ENCODE measurements at regions not wholly inside any gene's neighbourhood (a gene's known extent, or its start where the extent isn't known, plus 50 kb on each side); places are given as distances from the start of the nearest gene placed in this dataset.
"Not testable (repeated sequence)": the region's sequence is repeated elsewhere in the genome, so short reads cannot be mapped to it uniquely, and the experiment has no call there.

DNA sequence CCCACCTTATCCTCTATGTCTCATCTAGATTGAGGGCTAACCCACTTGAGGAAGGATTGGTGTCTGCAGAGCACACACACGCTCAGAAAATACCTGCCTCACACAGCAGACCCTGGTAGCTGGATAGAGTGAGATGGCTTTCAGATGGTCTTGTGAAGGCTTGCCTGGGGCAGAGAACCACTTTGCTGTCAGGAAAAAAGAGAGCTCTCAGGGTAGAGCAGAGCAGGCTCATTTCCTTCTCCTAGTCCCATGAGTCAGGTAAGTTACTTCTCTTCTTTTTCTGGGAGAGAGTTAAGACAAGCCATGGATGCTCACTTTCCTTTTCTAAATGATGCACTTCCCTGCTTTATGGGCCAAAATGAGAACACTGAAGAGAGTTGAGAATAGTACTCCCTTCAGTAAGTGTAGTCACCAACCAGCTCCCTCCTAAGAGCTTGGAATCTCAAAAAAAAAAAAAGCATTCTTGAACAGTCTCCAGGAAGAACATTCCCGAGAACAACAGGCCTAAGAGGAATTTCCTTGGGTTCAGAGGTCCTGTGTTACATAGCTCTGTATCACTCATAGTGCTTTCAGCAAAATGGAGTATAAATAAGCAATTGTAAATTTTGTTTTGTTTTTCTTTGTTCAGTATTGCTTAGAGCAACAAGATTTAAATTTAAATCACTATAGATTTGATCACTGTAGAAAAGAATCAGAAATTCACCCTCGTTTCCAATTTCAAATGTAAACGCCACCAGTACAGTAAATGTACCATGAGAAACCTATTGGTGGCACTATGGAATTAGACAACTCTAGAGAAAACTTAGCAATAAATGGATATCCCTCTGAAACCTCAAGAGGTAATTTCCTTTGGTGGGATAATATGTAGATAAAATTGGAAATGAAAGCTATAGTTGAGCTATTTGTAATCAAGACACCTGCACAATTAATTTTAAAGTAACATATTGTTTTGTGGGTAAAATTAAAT lies 530.3 kb downstream of the RFPL4B start:
- DNase-seq (ENCODE audit: low read depth in 2 of 2) = no peak

DNA sequence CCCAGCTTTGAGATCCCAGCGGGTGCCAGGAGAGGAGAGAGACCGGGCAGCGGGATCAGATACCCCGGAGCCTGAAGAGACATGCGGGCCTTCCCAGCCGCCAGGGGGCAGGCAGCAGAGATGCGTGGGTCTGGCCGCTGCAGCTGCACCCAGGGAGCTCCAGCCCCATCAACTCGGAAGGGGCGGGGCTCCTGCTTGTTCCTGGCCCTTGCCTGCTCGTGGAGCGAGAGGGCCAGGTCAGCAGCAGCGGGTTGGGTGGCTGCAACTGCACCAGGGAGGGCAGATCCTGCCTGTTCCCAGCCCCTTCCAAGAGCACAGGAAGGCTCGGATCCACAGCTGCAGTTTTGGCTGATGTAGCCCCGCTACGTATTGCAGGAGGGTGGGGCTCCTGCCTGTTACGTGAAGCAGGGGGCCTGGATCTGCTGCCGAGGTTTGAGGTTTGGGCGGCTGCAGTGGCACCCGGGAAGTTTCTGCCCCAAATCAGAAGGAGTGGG lies 532.8 kb downstream of the RFPL4B start:
- no peak for DNase-seq (ENCODE audit: low read depth in 2 of 2)

DNA sequence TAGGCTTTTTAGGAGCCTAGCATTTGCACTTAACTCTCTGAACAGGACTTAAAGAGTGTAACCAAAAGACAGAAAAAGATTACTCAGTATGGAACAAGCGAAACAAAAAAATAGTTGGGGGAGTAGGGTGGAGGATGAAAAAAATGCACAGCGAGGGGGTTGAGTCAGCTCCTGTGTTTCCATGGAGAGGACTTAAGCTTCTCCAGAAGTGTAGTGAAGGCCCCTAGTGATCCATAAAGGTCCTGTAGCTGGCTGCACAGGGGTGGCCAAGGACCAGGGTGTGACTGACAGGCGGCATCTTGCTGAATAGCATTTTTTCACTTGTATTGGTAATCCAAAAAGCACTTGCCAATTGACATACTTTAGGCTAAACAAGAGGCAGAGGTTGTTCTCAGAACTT lies 533.9 kb downstream of the RFPL4B start:
- no peak for DNase-seq (ENCODE audit: low read depth in 2 of 2)

DNA sequence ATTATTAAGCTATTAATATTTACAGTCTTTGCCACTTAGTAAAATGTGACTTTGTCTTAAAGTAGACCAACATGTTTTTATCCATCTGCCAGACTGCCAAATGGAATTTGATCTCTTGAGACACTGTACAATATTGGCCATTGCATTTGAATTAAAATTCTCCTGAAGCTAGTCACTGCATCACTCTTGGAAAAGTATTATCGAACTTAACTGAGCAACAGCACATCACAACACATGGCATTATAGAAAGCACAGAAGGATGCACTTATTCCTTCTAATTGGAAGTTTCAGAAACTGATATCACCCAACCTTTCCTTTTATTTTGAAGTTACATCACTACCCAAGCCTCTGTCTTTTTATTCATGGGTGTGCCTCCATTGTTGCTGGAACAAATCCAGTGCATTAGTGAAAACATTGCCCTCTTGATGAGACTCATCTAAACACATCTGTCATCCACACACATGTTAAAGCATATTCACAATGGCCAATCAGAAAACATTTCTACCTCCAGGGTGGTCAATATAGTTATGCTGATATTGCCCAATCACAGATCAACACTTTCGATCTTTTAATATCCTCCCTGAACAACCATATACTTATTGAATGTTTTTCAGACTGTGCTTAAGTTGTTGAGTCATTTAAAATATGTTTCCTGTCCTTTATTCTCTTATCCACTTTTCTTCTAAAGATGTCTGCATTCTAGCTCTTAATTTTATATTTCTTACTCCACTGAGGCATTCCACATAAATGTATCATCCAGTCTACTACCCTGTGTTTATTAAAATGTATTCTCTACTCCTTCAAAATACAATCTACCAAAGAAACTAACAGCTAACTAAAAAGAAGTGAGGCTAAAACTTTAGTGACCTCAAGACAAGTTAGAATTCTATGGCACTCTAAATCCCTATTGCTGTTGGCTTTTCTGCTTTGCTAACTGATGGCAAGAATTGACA lies 535.0 kb downstream of the RFPL4B start:
- DNase-seq (ENCODE audit: low read depth in 2 of 2) = no peak

DNA sequence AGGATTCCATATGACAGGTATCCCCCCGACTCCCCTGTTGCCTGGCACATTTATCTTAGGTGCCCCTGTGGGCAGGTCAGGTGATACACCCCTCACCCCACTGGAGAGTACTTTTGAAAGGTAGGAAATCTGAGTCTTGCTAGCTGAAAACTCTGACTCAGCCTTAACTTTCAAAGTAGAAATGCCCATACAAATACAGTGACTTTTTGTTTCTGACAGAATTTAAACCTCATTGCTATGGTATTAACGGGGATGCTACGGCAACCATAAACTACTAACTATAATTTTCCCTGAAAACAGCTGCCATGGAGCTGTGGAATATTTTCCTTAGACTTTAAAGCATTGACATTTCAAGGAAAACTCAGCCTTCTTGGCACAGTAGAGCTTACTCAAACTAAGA lies 536.0 kb downstream of the RFPL4B start:
- no peak for DNase-seq (ENCODE audit: low read depth in 2 of 2)

DNA sequence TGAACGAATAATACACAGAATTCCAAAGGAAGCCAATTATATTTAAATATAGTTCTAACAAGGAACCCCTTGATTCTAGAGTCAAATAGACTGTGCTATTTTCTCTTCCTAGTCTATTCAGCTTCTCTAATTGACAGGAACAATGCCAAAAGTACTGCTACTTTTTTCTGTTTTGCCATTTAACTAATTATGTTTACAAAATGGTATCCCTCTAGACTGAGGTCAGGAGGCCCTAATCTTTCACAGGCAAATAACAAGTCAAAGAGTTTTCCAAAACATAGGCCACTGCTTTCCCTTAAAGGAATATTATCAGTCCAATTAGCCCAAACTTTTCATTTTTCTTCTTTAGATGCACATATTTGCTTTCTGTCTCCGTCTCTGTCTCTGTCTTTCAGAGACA lies 539.3 kb downstream of the RFPL4B start:
- DNase-seq (ENCODE audit: low read depth in 2 of 2) = no peak

DNA sequence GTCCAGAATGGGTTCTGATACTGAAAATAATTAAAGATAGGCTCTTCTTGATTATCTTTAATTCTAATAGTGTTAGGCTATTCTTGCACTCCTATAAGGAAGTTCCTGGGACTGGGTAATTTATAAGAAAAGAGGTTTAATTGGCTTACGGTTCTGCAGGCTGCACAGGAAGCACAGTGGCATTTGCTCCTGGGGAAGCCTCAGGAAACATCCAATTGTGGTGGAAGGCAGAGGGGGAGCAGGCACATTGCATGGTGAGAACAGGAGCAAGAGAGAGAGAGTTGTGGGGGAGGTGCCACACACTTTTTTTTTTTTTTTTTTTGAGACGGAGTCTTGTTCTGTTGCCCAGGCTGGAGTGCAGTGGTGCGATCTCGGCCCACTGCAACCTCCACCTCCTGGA lies 540.3 kb downstream of the RFPL4B start:
- DNase-seq (ENCODE audit: low read depth in 2 of 2) = not testable (repeated sequence)

DNA sequence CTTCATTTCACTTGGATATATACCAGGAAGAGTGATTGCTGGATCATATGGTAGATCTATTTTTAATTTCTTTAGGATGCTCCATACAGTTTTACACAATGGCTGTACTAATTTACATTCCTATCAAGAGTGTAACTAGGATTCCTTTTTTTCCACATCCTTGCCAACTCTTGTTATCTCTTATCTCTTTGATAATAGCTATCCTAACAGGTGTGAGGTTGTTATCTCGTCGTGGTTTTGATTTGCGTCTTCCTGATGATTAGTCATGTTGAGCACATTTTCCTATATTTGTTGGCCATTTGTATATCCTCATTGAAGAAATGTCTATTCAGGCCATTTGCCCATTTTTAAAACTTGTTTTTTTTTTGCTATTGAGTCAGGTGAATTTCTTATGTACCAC lies 552.4 kb downstream of the RFPL4B start:
- no peak for DNase-seq (ENCODE audit: low read depth in 2 of 2)

DNA sequence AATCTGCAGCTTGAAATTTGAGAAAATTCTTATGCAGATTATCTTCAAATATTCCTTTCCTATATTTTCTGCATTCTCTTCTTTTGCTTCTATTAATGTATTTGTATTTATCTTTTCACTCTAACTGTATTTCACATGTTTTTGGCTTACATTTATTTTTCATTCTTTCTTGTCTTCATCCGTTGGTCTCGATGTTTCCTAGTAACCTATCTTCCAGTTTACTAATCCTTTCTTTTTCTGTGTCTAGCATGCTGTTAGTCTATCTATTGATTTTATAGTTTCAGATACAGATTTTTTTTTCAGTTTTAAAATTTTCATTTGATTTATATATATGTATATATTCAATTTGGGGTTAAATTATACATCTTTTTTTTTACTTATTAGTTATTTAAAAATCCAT lies 556.2 kb downstream of the RFPL4B start:
- no peak for DNase-seq (ENCODE audit: low read depth in 2 of 2)

DNA sequence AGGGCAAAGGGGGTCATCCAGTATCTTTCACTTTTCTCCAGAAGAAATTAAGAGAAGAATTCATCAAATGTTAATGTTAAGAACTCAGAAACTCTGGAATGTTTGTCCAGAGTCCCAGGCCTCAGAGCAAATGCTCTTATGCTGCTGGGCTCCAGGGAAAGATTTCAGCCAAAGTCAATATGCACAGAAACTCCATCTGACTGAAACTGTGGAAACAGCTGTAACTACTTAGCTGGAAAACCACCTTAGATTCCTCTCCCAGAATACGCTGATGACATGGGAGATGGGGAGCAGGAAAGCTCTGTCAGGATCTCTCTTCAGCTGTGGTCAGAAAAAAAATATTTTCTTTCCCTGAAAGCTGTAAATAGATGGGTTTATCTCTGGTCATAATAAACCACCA lies 559.6 kb downstream of the RFPL4B start:
- no peak for DNase-seq (ENCODE audit: low read depth in 2 of 2)

DNA sequence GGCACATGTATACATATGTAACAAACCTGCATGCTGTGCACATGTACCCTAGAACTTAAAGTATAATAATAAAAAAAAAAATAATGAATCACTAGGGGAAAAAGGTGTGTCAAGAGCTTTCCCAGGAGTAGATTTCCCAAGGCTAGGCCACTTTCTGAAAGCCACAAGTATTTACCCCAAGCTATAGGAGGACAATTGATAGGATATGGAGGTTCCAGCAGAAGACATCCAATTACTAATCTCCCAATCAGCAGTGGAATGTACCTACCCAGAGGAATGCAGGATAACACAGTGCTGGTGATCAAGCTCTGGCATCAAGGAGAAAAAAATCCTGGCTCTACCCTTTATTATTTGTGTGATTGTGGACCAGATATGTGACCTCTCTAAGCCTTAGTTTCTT lies 562.7 kb downstream of the RFPL4B start:
- DNase-seq (ENCODE audit: low read depth in 2 of 2) = no peak

DNA sequence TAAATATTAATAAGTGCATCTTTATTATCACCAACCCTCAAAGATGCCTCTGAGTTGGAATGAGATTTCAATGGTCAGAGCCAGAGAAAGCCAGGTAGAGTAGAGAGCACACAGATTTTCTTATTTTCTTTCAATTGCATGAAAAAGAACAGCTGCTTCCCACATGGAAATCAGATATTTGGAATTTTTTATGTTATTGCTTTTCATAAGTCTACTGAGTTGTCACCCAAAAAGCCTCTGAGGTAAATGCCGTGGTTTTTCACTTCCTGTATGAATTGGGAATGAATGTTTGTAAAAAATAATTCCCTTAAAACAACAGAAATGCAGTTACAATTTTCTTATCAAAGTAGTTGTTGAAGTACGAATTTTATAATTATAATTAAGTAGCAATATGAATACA lies 563.1 kb downstream of the RFPL4B start:
- DNase-seq (ENCODE audit: low read depth in 2 of 2) = no peak

DNA sequence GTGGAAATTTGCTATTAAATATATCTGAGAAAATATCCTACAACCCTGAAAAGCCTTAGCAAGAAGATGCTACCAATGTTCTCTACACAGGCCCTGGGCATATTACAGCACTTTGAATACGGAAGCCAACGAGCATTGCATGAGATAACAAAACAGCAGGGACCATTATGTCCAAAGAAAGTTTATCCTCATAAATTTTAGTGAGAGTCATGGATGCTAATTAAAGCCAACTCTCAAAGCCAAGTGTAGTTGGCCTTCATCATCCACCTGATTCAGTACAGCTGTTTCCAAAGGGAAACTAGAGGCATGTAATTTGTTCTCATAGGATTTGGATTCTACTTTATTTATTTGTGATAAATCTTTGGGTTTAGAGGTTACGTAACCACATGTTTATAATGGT lies 564.8 kb downstream of the RFPL4B start:
- DNase-seq (ENCODE audit: low read depth in 2 of 2) = no peak

DNA sequence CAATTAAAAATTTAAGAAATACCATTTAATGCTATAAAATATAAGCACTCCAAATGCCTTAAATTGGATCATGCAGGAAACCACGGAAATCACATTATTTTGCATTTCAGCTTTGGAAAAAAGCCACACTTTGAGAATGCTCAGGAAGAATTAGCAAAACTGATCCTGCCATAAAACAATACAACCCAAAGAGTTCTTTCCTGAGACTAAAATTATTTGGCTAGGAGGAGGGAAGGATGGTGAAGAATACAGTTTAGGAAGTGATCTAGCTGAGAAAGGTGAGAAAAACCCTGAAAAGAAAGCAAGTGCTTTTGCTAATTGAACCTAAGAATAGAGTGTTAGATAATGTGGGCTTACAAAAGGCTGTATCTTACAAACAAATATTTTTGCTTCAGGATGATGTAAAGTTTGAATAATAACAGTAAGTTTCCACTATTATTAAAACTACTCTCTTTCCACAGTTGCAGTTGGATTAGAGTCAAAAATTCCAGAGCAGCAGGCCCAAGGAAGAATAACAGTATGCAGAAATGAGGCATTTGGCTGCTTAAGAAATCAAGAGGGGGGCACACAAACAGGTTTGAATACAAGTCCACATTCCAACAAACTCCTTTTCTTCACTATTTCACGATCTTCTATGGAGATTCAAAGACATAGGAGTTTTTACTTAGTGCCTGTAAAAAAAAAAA lies 565.4 kb downstream of the RFPL4B start:
- DNase-seq (ENCODE audit: low read depth in 2 of 2) = no peak

DNA sequence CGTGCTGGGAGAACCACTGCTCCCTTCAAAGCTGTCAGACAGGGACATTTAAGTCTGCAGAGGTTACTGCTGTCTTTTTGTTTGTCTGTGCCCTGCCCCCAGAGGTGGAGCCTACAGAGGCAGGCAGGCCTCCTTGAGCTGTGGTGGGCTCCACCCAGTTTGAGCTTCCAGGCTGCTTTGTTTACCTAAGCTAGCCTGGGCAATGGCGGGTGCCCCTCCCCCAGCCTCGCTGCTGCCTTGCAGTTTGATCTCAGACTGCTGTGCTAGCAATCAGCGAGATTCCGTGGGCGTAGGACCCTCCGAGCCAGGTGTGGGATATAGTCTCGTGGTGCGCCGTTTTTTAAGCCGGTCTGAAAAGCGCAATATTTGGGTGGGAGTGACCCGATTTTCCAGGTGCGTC lies 572.6 kb downstream of the RFPL4B start:
- DNase-seq (ENCODE audit: low read depth in 2 of 2) = not testable (repeated sequence)

DNA sequence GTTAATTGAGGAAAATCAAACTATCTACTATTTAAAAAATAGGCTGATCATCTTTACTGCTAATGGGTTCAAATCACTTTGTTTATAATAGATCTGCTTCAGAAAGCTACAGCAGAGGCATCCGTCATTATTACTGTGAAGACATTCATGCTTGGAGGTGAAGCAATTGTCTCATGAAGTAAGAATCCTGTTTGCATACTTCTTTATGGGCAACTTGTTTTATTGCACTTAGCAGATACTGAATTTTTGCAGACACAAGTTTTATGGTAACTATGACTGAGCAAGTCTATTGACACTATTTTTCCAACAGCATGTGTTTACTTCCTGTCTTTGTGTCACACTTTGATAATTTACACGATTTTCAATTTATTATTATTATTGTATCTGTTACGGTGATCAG lies 573.9 kb downstream of the RFPL4B start:
- DNase-seq (ENCODE audit: low read depth in 2 of 2) = no peak

DNA sequence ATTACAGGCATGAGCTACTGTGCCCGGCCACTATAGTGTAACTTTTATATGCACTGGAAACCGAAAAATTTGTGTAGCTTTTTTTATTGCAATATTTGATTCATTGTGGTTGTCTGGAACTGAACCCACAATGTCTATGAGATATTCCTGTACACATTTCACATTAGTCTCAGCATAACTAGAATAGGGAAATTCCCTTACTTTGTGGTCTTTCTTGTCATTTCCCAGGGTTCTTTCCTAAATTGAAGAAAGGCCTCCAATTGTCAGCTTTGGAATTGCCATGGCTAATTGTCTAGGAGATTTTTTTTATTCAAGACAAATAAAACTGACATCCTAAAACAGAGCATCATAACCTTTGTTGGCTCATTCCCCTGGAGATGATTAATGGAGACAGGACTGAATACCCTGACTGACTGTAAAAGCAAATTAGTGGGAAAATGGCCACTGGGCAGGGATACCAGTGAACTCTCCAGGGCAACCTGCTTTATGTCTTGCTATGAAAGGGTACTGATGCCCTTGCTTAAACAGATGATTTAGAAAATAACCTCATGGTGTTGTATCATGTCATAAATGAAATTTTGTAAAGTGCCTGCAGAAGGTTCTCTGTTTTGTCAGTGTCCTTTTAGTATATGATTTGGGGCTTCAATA lies 576.9 kb downstream of the RFPL4B start:
- DNase-seq (ENCODE audit: low read depth in 2 of 2) = no peak

DNA sequence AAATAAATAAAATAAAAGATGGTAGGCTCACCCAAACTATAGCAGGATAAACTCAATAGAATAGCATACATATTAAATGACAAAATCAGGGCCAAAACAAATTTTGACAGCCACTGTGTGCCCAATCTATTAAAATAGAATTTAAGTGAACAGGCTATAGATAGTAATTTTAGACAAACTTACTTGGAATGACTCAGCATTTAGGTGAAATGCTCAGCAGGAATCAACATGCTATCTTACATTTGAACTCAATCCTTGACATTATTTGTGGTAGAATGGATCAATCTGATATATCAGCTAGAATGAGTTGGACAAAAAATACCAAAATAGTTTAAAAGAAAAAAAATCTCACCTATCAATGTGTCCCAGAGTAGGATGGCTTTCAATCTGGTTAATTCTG lies 578.6 kb downstream of the RFPL4B start:
- no peak for DNase-seq (ENCODE audit: low read depth in 2 of 2)

DNA sequence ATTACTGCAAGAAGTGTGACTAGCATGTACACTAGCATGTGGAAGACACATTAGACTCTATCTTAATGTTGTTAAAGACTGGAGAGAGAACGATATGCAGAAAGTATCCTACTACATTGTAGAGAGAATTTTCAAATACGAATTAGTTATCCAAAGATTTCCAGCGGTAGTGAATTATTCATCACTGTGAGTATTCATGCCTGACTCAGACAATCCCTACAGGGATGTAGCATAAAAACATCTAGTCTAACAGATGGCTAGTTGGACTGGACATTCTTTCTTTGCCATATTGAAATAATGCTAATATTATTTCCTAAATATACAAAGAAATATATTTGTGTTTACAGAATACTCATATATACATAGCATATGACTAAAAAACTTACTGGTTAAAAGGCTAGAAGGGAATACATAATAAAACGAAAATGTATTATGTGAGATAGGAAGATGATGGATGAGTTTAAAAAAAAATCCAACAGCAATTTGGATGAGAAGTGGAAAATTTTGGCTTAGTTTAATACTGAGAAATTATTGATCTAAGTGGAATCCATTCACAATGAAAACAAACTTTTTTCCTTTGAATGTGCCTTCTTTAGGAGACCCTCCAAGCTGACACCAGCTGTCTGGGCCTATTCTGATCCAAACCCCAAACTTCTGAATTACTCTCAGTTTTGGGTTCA lies 580.7 kb downstream of the RFPL4B start:
- no peak for DNase-seq (ENCODE audit: low read depth in 2 of 2)

DNA sequence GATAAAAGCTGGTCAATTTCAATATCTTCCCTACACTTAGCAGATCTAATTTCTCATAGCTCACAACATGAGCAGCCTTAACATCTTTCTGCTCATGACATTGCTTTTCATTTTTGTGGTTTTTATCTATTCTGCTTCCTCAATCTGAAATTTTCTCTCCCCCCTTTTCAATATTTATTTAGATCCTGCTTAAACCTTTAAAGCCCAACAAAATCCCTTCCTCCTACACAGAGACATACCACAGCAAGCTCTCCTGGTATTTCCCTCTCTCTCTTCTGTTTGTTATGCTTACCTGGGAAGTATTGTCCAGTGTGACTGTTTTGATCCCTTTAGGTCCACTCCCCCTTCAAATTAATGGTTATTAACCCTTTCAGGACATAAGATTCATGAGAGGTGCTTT lies 582.5 kb downstream of the RFPL4B start:
- DNase-seq (ENCODE audit: low read depth in 2 of 2) = no peak

DNA sequence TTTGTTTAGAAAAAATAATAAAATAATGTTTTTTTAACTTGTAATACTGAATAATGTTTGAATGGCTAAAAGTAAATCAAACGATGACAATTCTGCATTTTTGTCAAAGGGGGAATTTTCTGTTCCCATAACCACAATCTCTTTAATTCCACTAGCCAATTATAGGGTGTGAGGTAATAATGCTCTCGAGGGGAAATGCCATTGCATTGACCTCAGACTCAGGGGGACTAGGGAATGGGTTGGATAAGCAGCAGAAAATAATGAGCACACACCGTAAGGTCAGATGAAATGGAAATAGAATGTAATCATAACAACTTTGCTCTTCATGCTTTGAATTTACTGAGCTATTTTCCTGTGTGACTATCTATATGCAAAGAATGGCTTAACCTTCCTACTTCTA lies 584.7 kb downstream of the RFPL4B start:
- no peak for DNase-seq (ENCODE audit: low read depth in 2 of 2)
